ENCODE measurements at regions not wholly inside any gene's neighbourhood (a gene's known extent, or its start where the extent isn't known, plus 50 kb on each side); places are given as distances from the start of the nearest gene placed in this dataset.

DNA sequence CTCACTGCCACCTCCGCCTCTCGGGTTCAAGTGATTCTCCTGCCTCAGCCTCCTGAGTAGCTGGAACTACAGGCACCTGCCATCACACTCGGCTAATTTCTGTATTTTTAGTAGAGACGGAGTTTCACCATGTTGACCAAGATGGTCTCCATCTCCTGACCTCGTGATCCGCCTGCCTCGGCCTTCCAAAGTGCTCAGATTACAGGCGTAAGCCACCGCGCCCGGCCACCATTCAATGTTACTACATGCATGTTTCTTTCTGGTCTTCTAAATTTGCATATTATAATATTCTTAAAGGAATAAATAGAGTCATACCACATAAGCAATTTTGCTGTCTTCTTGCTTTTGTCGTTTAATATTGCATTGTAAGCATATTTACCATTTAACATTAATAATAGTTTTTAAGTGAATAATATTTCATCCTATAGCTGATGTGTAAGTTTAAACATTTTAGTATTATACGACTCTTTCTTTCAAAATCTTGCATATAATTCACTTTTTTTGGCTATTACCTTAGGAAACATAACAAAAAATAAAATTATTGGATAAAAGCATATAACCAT lies 1270.4 kb downstream of the ADGRL3 start:
- TF ChIP-seq CTCF (IDR thresholded peaks at IDR 0.05) = no peak
- TF ChIP-seq POLR2A (IDR thresholded peaks at IDR 0.05) = no peak
- TF ChIP-seq POLR2AphosphoS5 (IDR thresholded peaks at IDR 0.05) = no peak
- no peaks in the 10 kb centered on the region for H3K9me3 ChIP-seq
- no peaks in the 10 kb centered on the region for H3K4me1 ChIP-seq
- no peak for DNase-seq (ENCODE audit: low spot score in 2 of 2)
- intact Hi-C loops (cut with DNase I; ENCODE audit: low total_unique reads) = no loop called here
- no peak overlapping the region for H3K27ac ChIP-seq
- no peaks in the 10 kb centered on the region for H3K27me3 ChIP-seq
- no peaks in the 10 kb centered on the region for H3K36me3 ChIP-seq
- no peak overlapping the region for H3K4me3 ChIP-seq

DNA sequence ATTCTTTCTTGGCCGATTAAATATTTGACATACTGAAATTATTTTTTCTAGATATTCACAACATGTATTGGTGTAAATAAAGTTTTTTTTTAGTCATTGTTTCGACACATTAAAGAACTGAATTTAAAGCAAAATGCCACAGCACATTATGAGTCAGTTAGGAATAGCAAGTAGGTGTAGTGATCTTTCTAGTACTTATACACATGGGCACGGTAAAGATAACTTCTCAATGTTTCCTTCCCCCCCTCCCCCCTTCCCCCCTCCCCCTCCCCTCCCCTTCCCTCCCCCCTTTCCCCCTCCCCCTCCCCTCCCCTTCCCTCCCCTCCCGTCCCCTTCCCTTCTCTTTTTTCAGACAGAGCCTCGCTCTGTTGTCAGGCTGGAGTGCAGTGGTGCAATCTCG lies 1269.9 kb downstream of the ADGRL3 start:
- Histone ChIP-seq H3K27ac (no peak overlapping the region), H3K27me3 (no peaks in the 10 kb centered on the region), H3K36me3 (no peaks in the 10 kb centered on the region), H3K9me3 (no peaks in the 10 kb centered on the region), H3K4me3 (no peak overlapping the region), H3K4me1 (no peaks in the 10 kb centered on the region)
- TF ChIP-seq CTCF (IDR thresholded peaks at IDR 0.05) (no peak), POLR2A (IDR thresholded peaks at IDR 0.05) (no peak), POLR2AphosphoS5 (IDR thresholded peaks at IDR 0.05) (no peak)
- intact Hi-C loops (cut with DNase I; ENCODE audit: low total_unique reads) = no loop called here
- no peak for DNase-seq (ENCODE audit: low spot score in 2 of 2)

- intact Hi-C loops (cut with DNase I; ENCODE audit: low total_unique reads) = no loop called here
- H3K4me3 ChIP-seq = no peak overlapping the region
- no peaks in the 10 kb centered on the region for H3K4me1 ChIP-seq
- DNase-seq (ENCODE audit: low spot score in 2 of 2) = no peak
- no peak overlapping the region for H3K27ac ChIP-seq
- no peaks in the 10 kb centered on the region for H3K27me3 ChIP-seq
- H3K9me3 ChIP-seq = no peaks in the 10 kb centered on the region
- no peaks in the 10 kb centered on the region for H3K36me3 ChIP-seq
- TF ChIP-seq POLR2A (IDR thresholded peaks at IDR 0.05) (no peak), POLR2AphosphoS5 (IDR thresholded peaks at IDR 0.05) (no peak), CTCF (IDR thresholded peaks at IDR 0.05) (no peak)
Measured at GRCh38 chr4:62461961-62462360, 1261.8 kb downstream of the ADGRL3 start.

DNA sequence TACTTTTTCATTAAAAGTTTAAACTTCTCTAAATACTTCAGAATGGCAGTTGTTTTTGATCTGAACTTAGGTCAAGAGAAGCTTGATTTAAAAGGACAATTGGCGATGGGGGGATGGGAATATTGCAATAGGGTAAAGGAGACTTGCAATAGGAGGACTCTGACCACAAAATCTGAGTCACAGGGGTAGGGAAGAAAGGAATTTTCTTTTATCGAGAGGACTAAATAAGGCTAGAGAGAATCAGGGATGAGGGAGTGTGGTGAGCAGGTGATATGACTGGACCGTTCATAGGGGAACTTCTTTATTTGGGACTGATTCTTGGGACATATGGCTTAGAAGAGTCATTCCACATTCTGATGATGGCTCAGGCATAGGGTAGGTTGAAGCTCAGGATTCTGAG lies 1260.2 kb downstream of the ADGRL3 start:
- Histone ChIP-seq H3K4me1 (no peaks in the 10 kb centered on the region), H3K36me3 (no peaks in the 10 kb centered on the region), H3K9me3 (no peaks in the 10 kb centered on the region), H3K27me3 (no peaks in the 10 kb centered on the region), H3K4me3 (no peak overlapping the region), H3K27ac (no peak overlapping the region)
- intact Hi-C loops (cut with DNase I; ENCODE audit: low total_unique reads) = no loop called here
- DNase-seq (ENCODE audit: low spot score in 2 of 2) = no peak
- TF ChIP-seq CTCF (IDR thresholded peaks at IDR 0.05) (no peak), POLR2AphosphoS5 (IDR thresholded peaks at IDR 0.05) (no peak)

GRCh38 chr4:62457356-62457755 lies 1257.2 kb downstream of the ADGRL3 start:
- H3K27me3 ChIP-seq = no peaks in the 10 kb centered on the region
- TF ChIP-seq POLR2A (IDR thresholded peaks at IDR 0.05) = no peak
- TF ChIP-seq POLR2AphosphoS5 (IDR thresholded peaks at IDR 0.05) = no peak
- no peak for TF ChIP-seq CTCF (IDR thresholded peaks at IDR 0.05)
- intact Hi-C loops (cut with DNase I; ENCODE audit: low total_unique reads) = no loop called here
- H3K27ac ChIP-seq = no peak overlapping the region
- H3K36me3 ChIP-seq = no peaks in the 10 kb centered on the region
- no peaks in the 10 kb centered on the region for H3K4me1 ChIP-seq
- no peak for DNase-seq (ENCODE audit: low spot score in 2 of 2)
- H3K4me3 ChIP-seq = no peak overlapping the region
- no peaks in the 10 kb centered on the region for H3K9me3 ChIP-seq
